ENCODE measurements at regions not wholly inside any gene's neighbourhood (a gene's known extent, or its start where the extent isn't known, plus 50 kb on each side); places are given as distances from the start of the nearest gene placed in this dataset.
"Not testable (repeated sequence)": the region's sequence is repeated elsewhere in the genome, so short reads cannot be mapped to it uniquely, and the experiment has no call there.

DNA sequence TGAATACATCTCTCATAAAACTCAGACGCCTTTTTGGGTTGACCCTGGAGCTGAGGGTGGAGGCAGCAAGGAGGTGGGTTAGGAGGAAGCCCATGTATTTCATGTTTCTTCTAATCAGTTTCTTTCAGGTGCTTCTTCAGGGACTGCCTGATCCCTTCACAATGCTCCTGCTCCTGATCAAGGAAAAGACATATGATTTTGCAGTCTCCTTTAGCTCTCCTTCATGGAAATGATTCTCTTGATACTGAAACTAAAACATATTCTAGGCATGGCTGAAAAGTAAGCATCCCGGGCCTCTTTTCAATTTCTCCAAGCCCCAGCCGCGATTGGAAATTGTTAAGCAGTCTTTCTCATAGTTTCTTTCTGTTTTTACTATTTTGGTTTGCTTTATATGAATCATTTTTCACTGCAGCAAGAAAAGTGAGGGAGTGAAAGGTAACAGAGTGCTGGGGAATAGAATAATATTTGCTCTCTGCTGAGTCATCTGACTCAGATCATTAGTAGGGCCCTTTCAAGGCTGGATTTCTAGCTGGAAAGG, 730.7 kb downstream of the CDH11 start:
- FAIRE-seq: no peak

DNA sequence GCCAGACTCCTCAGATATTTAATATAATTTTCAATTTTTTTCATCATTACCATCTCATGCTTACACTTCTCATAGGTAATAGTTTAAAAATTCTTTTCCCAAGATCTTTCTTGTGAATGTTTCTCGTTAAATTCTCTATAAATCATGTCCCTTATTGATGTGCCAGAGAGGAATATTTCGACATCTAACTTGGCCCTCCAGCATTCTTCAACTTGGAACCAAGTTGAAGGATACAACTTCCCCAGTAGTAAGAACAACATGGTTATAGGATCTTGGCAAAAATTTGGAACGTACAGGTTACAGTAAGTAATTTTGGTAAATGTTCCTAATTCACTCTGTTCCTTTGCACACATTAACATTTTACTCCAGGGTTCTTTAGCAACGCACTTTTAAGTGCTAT, 731.8 kb downstream of the CDH11 start:
- FAIRE-seq (no peak), DNase-seq (ENCODE audit: extremely low spot score, insufficient read length, low read depth) (no peak)

More for the DNA sequence above, 730.7 kb downstream of the CDH11 start:
- no peak for DNase-seq (ENCODE audit: extremely low spot score, insufficient read length, low read depth)

DNA sequence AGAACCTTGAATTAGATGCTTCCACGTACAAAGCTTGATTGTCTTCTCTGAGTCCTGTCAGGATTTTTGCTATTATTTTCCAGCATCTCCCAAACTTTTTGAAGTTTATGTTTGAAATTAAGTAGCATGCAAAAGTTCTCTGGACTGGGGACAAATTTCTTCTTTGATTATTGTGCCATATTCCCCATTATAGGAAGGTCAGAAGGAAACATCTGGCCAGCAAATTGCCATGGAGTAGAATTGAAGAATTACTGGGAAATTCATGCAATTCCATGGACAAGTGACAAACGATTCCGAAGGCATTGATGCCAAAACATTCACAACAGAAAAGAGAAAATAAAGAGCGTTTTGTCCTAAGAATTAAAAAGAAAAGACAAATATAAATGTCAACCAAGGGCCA, 737.2 kb downstream of the CDH11 start:
- DNase-seq (ENCODE audit: extremely low spot score, insufficient read length, low read depth) (no peak), FAIRE-seq (no peak)

DNA sequence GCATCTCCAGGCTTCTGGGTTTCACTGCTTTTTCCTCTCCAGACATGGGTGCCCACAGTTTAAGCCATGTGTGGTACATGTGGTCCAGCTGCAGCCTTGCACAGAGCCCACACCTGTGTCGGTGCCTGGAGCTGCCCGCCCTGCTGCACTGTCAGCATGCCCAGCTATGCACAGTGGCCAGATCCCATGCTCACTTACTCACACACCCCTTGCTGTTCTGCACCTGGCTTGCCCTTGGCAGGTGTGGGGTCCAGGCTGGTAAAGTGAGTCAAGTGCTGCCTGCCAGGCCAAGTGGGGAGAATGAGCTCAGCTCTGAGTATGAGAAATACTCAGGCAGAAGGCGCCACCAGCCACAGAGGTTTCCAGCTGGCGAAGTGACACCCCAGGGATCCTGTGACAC, 739.9 kb downstream of the CDH11 start:
- DNase-seq (ENCODE audit: extremely low spot score, insufficient read length, low read depth): no peak
- FAIRE-seq: no peak

DNA sequence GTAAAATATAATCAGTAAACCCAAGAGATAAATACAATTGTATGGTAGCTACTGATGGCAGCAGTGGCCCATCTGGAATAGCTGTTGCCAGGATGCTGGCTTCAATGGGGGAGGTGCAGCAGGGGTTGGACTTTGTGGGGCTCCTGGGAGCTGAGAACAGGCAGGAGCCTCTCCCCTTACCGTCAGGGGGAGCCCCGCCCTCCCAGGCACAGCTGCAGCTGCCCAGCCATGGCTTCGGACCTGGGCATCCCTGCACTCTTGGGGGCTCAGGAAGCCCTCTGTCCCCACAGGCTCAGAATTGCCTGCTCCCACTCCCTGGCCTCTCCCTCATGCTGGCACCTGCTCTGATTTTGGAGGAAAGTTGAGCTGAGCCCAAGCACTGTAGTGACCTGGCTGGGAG, 741.1 kb downstream of the CDH11 start:
- FAIRE-seq (no peak), DNase-seq (ENCODE audit: extremely low spot score, insufficient read length, low read depth) (no peak)

DNA sequence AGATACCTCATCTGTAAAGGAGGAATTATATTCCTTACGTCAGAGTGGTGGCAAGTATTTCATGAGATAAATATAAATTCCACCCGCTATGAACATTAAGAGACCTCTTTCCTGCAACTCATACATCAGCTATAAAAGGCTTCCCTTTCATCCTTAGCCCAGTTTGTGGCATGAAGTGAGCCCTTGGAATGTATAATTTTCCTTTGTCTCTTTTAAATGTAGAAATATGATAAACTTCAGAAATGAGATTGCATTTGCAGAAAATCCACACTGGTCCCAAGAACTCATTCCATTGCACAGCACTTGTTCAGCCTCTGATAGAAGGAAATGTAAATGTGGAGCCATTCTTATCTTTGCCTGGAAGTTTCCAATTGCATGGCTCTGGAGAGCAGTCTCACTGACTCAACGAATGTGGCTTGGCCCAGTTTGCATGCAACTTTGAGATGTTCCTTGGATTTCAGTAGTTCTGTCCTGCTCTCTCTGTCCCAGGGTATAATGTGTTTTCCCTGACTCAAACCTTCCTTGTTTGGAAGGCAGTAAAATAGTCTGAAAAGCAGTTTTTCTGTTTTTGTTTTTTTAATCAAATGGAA, 746.4 kb downstream of the CDH11 start:
- FAIRE-seq (no peak), DNase-seq (ENCODE audit: extremely low spot score, insufficient read length, low read depth) (no peak)

DNA sequence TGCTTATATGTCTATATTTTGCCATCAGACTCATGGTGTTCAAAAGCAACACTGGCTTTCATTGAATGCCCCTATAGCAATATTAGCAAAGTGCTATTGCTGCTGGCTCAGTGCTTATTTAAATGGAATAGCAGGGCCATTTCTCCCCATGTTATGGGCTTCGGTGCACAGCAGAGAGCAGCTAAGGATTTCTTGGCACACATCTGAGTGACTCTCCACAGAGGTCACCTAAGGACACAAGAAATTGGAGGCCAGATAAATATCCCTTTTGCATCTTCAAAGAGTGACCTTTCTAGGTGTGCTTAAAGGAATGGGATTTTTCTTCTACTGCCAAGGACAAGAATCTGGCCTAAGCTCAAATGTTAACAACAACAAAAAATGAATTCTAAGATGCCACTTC, 751.8 kb downstream of the CDH11 start:
- no peak for DNase-seq (ENCODE audit: extremely low spot score, insufficient read length, low read depth)
- FAIRE-seq: no peak

DNA sequence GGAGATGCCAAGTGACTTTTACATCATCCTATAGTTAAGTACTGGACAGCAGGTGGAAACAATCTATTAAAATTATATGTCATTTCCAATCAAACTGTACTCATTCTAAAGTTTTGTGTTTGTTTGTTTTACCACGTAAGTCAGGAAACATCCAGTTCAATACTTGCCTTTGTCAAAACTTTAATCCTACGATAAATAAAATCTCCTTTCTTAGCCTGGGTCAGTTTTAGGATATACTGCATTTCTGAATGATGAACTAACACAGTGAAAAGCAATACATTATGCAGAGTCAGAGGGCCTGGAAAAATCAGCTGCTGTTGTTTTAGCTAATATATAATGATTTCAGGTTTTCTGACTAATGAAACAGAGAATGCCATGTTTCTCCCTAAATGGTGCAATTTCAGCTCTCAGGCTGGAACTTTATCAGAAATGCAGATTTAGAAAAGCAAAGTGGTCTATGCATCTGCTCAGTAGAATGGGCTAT, 756.4 kb downstream of the CDH11 start:
- FAIRE-seq: no peak
- DNase-seq (ENCODE audit: extremely low spot score, insufficient read length, low read depth): no peak

DNA sequence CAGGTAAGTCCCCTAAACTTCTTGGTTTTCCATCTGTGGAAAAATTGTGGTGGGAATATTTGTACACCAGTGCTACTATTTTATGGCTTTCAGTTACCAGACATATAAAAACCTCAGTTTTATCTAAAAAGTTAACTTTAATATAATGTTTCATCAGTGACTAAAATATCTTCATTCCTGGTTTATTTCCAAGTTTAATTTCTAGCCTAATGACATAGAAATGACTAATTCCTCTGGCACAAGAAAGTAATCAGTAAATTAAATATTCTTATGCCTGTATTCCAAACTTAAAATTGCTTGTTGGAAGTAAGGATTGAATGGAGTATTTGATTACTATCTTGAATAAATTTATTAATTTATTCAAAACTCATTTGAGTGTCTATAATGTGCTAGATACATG, 757.0 kb downstream of the CDH11 start:
- FAIRE-seq (no peak), DNase-seq (ENCODE audit: extremely low spot score, insufficient read length, low read depth) (no peak)

DNA sequence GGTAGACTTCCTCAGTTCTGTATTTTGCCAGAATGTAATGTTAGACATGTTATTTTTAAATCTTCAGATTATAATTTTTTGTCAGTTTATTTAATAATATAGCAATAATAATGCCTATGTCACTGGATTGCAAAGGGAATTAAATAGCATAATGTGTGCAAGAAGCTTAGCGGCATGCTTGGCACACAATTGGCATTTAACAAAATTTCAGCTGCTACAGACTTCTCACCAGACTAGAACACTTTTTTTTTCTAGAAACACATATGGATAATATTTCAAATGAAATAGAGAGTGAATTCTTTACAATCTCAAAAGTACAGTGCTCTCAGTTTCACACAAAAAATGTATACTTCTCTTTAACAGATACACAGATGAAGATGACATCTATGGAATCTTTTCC, 757.4 kb downstream of the CDH11 start:
- DNase-seq (ENCODE audit: extremely low spot score, insufficient read length, low read depth) (no peak), FAIRE-seq (no peak)

DNA sequence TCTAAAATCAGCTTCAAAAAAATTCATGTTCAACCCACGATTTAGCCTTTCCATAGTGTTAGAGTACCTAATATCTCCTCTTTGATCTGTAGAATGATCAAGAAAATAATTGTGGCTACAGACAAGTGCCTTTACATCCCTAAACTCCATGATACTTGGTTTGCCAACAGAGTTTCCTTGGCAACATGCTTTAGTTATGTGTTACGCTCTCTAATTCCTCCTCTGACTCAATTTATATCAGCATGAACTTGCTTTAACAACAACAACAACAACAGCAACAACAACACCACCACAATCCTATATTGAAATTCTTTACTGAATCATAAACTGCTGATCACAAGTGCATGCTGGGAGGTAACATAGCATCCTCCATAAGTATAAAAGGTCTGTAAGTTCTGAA, 757.8 kb downstream of the CDH11 start:
- DNase-seq (ENCODE audit: extremely low spot score, insufficient read length, low read depth) (no peak), FAIRE-seq (no peak)

DNA sequence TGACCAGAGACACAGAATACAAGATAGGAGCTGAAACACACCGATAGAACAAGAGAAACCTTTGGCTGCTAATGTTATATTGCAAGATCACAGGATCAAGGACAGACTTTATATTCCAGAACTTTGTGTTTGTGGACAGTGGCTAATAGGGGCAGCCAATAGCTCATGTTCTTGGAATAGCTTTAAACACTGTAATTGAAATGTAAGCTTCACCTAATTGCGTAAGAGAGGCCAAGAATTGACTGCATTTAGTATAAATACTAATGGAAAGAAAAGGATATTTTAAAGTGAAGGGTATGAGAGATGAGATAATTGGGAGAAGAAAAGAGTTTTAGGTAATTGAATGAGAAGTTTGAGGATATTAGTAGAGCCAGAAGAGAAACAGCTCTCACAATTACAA, 758.8 kb downstream of the CDH11 start:
- DNase-seq (ENCODE audit: extremely low spot score, insufficient read length, low read depth): no peak
- no peak for FAIRE-seq

DNA sequence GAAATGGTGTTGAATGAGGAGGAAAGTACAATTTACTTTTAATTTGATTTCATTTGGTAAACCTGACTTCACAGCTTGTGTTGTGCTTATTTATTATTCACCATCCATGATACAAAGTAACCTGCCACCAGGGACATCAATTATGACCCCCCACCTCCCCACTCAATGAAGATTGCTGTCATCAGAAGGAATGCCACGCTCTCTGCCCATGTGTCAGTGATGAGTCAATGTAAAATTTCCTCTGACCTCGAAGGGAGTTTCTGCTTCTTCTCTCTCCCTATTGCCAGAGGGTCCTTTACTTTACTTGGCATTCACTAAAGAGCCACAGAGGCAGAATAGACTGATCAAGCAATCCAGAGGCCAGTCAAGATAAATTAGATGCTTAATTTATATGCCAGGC, 759.7 kb downstream of the CDH11 start:
- DNase-seq (ENCODE audit: extremely low spot score, insufficient read length, low read depth) (no peak), FAIRE-seq (no peak)

DNA sequence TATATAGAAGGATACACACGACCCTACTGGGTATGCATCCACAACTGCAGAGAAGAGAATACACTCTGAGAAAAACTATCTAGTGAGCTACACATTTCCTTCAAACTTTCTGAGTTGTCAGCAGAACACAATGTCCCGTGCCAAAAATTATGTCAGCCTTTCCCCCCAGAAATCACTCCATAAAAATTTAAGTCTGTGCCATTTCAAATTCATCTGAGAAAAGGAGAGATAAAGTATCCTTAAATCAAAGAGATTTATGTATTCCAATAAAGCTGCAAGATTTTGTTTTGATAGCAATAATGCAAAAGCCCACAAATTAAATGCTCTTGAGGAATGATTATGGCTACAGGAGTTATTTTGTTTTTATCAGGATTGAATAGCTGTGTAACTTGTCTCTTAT, 760.1 kb downstream of the CDH11 start:
- DNase-seq (ENCODE audit: extremely low spot score, insufficient read length, low read depth) (no peak), FAIRE-seq (no peak)

DNA sequence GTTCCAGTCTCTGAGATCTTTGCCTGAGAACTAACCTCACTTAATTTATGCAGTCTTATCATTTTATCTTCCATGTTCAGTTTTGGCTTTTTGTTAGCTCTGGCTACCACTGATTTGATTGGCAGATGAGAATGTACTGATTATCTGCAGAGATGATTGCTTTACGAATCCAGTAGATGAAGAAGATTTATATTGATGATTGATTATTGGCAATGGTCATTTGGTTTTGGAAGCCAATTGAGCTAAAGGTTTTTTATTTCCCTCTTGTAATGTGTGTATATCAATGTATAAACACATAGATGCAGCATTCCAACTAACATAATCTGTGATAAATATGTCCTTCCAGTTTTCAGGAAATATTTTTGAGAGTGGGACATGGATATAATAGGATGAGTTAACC, 763.6 kb downstream of the CDH11 start:
- FAIRE-seq: no peak

DNA sequence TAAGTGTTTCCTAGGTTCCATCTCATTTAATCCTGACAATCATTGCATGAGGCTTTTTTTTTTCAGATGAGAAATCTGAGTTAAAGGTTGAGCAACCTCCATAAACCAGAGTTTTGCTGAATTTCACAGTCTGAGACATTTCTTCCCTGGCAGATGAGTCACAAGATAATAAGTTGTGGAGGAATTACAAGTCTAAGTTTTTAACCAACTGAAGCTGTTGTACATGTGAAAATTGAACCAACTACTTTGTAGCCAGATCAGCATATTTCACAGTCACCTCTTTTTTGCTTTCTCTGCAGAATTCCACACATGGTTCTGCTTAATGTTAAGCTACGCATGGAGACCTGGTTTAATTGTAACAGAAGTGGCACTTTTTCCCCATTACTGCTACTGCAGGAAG, 765.6 kb downstream of the CDH11 start:
- DNase-seq (ENCODE audit: extremely low spot score, insufficient read length, low read depth) (no peak), FAIRE-seq (no peak)

More for the DNA sequence above, 763.6 kb downstream of the CDH11 start:
- DNase-seq (ENCODE audit: extremely low spot score, insufficient read length, low read depth): no peak

DNA sequence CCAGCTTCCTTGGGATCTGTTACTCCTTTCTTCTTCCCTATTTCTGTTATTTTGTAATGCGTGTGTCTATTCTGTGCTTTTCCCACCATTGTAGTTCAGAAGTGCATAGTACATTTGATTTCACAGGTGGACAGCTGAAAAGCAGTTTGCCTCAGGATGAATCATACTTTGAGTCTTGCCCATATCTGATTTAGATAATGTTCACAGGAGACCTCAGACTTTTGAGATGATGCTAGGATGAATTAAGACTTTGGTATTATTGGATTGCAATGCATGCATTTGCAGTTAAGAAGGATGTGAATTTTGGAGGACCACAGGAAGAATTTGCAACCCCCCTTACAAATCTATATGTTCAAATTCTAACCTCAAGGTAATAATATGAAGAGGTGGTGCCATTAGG, 769.6 kb downstream of the CDH11 start:
- no peak for DNase-seq (ENCODE audit: extremely low spot score, insufficient read length, low read depth)
- FAIRE-seq: no peak

DNA sequence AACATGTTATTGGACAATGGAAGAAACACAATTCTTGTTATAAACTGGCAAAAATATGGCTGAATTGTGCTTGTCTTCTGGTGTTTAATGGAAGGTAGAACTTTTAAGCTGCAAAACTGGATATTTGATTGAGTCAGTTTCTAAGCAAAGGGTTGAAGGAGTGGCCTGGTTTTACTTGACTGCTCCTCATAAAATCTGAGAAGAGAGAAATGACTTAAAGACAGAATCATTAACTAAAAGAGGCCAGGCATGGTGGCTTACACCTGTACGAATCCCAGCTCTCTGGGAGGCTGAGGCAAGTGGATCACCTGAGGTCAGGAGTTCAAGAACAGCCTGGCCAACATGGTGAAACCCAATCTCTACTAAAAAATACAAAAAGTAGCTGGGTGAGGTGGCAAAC, 770.7 kb downstream of the CDH11 start:
- DNase-seq (ENCODE audit: extremely low spot score, insufficient read length, low read depth) (no peak), FAIRE-seq (no peak)

DNA sequence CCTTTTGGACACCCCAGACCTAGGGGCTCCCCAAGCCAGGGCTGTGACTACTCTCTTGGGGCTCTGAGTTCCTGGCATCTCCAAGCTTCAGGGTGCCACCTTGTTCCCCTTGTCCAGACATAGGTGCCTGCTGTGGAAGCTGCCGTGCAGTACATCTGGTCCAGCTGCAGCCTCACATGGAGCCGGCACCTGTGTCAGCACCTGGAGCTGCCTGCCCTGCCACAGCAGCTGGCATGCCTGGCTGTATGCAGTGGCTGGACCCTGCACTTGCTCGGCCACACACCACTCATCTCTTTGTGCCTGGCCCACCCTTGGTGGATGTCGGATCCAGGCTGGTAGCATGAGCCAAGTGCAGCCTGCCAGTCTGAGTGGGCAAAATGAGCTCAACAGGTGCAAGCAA, 775.8 kb downstream of the CDH11 start:
- DNase-seq (ENCODE audit: extremely low spot score, insufficient read length, low read depth) (no peak), FAIRE-seq (no peak)

DNA sequence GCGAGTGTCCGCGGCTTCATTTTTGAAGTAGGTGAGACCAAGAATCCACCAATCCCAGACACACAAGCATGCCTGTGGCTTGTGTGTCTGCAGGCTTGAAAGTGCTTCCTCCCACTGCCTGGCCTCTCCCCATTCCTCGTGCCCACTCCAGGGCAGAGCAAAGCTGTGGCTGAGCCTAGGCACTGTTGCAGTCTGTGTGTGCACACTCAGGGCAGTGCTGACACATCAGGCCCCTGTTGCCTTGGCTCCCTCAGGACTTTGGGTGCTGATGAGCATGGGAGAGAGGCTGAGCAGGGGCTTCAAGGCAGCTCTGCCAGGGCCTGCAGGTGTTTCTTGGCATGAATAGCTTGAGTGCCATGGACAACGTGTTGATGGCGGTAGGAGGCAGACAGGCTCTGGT, 776.7 kb downstream of the CDH11 start:
- no peak for DNase-seq (ENCODE audit: extremely low spot score, insufficient read length, low read depth)
- no peak for FAIRE-seq

DNA sequence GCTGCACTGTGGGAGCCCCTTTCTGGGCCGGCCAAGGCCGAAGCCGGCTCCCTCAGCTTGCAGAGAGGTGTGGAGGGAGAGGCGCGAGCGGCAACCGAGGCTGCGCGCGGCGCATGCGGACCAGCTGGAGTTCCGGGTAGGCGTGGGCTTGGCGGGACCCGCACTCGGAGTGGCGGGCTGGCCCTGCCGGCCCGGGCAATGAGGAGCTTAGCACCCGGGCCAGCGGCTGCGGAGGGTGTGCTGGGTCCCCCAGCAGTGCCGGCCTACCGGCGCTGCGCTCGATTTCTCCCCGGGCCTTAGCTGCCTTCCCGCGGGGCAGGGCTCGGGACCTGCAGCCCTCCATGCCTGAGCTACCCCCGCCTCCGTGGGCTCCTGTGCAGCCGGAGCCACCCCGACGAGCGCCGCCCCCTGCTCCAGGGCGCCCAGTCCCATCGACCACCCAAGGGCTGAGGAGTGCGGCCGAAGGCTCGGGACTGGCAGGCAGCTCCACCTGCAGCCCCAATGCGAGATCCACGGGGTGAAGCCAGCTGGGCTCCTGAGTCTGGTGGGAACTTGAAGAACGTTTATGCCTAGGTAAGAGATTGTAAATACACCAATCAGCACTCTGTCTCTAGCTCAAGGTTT, 777.9 kb downstream of the CDH11 start:
- not testable (repeated sequence) for FAIRE-seq; DNase-seq (ENCODE audit: extremely low spot score, insufficient read length, low read depth)
